NCI-H1105 (cell line): ENCODE measurements at regions not wholly inside any gene's neighbourhood (a gene's known extent, or its start where the extent isn't known, plus 50 kb on each side); places are given as distances from the start of the nearest gene placed in this dataset.
A peak's percentile ranks its signal among the peaks of the same experiment; 100 is the strongest.
"Not testable (repeated sequence)": the region's sequence is repeated elsewhere in the genome, so short reads cannot be mapped to it uniquely, and the experiment has no call there.

Experiments used
- DNase-seq: peaks from one replicate; lab custom pipeline; 2025; lab: John Stamatoyannopoulos, UW

DNA sequence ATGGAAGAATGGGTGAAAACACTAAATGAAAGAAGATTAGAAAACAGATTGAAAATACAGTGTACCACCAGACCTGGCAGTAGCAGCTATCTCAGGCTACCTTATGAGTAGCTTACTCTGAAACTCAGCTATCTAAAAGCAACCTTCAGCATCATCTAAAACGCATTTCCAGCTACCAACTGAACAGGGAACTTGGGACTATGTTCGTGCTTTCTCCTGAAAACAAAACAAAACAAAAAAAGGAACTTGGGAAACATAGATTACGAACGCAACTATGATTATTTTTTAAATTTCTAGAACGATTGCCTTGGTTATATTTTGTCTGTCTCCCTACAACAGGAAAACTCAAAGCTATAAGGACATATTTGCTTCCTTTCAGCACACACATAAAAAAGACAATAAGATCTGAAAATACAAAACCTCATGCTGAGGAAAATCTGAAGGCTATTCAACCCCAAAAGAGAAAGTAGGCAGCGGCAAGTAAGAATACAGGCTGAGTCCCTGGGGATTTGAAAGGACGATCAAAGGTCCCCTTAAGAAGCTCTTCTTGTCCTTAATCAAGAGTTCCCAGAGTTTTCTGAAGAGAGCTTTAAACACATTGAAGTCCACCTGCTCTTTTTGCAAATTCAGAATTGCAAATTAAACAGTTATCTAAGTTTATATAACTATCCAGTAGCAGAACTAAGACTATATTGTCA lies 53.4 kb downstream of the OR2K2 start:
- no peak for DNase-seq

DNA sequence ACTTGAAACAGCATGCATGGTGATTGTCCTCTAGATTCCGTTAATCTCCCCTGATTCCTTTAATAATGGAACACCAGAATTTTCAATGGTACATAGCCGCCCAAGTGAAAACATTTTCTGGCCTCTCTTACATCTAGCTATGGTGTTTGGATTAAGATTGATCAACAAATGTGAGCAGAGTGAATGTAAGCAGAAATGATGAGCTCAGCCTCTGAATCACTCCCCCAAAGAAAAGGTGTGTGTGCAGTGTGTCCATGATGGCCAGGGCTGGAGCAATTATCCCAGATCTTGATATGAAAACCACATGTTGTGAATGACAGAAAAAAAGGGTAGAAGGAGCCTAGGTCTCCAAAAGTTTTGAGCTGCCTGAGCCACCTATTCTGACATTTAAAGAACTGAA lies 55.3 kb downstream of the OR2K2 start:
- DNase-seq = no peak

DNA sequence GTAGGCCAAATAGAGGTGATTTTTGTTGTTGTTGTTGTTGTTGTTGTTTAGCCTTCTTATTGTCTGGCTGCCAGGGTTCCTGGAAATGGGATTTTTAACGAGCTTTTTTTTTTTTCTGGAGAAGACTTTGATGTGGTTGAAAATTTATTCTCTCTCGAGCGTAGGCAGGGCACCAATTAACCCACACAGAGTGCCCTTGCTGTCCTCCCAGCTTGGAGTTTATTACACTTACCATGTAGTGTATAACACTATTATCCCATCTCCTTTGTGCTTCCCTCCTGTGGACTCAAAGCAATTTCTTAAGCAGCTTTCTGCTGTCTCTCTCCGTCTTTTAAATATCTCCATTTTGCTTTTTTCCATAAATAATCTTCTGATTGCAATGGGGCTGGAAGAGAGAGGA lies 57.4 kb downstream of the OR2K2 start:
- no peak for DNase-seq

DNA sequence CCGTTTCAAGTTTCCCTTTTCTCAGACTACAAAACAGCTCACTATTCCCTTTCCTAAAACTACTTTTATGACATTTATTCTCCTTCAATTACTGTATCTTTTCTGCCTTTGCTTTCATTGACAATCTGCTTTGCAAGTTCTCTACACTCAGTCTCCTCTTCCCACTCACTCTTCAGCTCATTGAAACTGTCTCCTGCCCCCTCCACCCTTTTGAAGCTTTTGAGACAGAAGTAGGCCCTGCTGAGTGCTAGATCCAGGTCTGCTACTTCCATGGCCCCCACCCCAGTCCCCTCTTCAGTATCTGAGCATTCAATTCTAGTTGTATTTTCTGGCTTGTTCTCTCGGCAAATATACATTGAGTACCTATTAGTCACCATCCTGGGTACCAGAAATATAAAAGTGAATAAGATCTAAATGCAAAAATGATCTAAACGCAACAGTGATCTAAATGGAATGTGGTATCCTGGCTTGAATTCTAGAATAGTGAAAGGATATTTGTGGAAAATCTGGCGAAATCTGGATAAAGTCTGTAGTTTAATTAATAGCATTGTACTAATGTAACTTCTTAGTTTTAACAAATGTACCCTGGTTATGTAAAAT lies 58.4 kb downstream of the OR2K2 start:
- DNase-seq = no peak

DNA sequence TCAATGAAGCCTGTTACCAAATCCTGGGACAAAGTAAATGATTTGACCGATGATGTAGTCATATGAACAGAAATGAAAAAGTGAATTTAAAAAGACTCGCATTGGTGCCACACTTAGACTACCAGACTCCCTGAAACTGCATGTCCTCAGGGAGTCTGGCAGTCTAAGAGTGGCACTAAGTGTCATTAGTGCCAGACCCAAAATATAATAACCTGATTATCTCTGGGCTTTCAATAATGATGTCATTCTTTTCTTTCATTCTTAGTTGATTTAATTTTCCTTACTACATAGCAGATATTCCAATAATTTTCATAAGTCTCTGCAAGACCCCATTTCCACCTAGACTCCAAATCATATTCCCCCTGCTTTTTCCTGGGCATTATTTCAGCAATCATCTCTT lies 59.0 kb downstream of the OR2K2 start:
- DNase-seq = no peak

DNA sequence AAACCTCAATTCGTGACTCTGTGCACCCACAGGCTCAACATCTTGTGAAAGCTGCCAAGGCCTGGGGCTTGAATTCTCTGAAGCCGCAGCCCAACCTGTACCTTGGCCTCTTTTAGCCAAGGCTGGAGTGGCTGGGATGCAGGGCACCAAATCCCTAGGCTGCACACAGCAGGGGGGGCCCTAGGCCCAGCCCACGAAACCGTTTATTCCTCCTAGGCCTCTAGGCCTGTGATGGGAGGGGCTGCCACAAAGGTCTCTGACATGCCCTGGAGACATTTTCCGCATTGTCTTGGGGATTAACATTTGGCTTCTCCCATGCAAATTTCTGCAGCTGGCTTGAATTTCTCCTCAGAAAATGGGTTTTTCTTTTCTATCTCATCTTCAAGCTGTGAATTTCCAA lies 64.0 kb downstream of the OR2K2 start:
- DNase-seq = not testable (repeated sequence)

DNA sequence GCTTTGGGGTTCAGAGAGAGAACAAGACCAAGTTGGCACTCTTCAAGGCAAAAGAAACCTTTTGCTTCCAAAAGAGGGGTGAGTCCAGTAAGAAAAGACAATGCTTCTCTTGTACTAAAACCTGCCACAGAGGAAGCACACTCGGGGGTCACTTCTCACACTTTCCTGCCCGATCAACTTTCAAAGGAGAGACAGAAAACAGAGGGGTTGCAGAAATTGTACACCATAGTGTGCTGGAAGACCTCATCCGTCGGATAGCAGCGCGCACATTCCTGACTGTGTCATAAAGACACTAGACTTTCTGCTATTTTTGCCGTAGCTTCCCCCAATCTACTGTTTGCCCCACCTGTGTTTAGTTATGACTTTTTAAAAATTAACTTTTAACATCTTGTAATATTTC lies 66.9 kb downstream of the OR2K2 start:
- DNase-seq = no peak

DNA sequence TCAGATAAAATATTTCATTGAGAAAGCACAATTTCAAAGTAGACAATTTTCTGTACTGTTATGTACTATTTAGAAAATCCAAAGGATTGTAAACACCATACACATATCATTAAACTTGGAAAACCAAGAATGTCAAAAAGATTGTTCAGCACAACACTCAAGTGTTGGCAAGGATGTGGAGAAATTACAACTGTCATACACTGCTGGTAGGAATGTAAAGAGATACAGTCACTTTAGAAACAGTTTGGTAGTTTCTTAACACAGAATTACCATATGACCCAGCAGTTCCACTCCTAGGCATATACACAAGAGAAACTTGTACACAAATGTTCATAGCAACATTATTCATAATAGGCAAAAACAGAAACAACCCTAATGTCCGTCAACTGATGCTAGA lies 71.2 kb downstream of the OR2K2 start:
- DNase-seq = no peak

DNA sequence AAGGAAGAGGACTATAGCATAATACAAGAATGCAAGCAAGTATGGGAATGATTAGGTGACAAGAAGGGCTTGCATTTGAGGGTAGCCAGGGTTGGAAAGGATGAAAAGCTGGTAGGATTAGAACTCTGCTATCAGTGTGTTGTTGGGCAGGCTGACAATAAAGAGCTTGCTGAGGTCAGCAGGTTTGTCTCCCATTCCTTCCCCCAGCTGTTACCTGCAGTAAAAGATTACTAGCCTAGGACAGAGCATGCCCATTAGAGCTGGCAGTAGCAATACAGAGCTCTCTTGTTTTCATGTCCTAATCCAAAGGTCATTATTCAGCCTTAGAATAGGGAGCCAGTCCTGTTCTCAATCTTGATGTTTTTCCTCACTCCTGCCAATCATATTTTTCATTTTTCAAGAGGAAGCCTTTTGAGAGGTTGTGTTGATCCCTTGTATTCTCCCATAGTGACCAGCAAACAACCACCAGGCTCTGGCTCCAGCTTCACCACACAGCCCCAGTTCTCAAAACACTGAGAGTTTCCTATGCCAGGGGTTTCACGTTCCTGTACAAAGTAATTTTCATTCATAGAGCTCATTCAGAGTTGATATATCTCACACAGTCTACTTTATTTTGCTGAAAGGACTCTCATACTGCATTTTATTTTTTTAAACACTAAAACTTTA lies 71.7 kb downstream of the OR2K2 start:
- DNase-seq = no peak

DNA sequence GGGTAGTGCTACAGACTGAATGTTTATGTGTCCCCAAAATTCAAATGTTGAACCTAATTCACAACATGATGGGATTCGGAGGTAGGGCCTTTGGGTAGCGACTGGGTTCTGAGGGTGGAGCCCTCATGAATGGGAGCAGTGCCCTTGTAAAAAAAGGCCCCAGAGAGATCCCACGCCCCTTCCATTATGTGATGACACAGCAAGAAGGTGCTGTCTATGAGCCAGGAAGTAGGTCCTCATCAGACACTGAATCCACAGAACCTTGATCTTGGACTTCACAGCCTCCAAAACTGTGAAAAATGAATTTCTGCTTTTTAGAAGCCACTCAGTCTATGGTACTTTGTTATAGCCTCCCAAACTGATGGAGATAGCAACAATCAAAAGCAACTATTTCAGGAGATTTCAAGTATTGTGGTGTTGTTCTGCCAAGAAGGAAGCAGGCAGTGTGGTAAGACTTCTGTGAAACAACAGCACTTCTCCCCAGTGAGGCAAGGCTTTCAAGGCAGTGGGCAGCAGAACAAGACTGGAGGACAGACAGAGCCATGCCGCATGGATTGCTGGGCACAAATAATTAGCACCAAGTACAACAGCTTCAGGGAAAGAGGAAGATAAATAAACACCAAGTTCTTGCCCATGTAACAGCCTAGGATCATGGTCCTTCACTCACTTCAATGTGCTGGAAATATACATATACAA lies 76.1 kb downstream of the OR2K2 start:
- no peak for DNase-seq

DNA sequence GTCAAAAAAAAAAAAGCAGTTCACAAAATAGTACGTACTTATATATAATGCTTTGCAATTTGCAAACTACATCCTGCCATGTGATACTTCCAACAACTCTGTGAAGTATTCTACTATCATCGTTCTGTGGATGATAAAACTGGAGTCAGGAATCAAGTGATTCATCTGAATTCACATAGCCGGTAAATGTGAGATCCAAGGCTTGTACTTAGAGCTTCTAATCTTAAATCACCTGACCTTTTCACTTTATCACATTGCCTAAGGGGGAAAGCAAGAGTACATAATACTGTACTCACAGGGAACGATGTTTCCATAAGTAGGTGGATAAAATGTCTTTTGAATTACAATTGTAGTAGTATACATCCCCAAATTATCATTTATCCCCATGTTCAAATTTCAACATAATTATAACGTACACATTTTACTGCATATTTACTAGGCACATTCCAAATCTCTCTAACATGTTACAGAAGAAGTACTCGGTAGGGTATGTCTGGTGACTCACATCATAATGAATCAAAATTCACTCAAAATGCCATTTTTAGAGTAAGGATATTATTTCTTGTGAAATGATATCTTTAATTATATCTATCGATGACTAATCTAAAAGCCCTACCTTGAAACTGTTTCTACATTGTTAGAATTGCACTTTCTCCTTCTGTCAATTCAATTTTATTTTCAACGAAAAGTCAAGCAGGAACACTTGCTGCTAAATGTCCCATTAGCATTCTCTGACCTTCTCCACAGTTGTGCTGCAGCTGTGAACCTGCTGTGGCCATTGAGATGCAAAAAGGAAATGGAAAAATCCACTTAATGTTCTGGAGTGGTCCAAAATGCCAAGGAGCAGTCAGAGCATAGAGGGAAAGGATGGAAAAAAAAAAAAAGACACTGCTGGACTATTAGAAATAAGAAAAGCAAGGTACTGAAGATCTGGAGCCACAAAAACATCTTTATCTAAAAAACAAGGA lies 78.9 kb downstream of the OR2K2 start:
- DNase-seq = no peak

DNA sequence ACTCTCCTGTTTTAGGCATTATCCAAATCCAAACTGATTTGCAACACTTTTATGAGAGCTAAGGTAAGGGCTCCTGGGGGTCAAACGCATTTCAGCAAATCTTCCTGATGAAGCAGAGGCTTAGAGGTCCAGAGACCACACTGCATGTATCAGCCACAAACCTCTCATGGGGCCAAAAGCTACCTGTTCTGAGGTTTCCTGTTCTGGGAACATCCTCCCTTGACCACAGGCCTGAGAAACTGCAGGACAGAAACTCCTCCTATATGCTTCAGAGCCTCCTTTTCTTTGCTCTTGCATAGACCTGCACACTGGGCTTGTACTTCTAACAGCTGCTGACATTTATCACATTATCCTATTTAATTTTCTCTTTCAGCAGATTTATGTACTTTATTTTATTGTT lies 92.6 kb downstream of the OR2K2 start:
- no peak for DNase-seq

DNA sequence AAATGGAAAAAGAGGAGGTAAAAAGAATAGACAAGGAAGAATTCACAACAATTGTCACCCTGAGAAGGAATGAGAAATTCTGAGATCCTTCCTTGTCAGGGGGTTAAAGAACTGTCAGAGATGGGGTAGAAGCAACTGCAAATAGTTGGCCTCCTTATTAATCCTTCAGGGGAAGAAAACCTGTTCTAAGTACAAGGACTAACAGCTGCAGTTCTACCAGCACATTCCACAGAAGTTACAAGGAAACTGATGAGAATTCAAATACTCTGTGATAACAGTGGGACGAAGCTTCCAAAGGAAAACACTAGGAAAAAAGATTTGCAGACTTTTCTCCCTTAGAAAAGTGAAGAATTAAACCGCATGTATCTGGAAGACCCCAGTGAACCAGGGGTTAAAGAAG lies 93.7 kb downstream of the OR2K2 start:
- no peak for DNase-seq

DNA sequence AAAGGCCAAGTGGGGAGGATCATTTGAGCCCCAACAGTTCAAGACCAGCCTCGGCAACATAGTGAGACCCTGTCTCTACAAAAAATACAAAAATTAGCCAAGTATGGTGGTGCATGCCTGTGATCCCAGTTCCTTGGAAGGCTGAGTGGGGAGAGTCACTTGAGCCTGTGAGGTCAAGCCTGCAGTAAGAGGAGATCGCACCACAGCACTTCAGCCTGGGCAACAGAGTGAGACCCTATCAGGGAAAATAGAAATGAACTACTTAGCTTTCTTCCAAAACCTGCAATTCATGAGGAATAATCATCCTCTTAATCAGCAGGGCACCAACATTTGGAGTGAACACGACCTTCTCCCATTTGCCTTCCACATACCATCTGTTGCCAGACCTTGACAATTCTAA lies 96.1 kb downstream of the OR2K2 start:
- DNase-seq = no peak

DNA sequence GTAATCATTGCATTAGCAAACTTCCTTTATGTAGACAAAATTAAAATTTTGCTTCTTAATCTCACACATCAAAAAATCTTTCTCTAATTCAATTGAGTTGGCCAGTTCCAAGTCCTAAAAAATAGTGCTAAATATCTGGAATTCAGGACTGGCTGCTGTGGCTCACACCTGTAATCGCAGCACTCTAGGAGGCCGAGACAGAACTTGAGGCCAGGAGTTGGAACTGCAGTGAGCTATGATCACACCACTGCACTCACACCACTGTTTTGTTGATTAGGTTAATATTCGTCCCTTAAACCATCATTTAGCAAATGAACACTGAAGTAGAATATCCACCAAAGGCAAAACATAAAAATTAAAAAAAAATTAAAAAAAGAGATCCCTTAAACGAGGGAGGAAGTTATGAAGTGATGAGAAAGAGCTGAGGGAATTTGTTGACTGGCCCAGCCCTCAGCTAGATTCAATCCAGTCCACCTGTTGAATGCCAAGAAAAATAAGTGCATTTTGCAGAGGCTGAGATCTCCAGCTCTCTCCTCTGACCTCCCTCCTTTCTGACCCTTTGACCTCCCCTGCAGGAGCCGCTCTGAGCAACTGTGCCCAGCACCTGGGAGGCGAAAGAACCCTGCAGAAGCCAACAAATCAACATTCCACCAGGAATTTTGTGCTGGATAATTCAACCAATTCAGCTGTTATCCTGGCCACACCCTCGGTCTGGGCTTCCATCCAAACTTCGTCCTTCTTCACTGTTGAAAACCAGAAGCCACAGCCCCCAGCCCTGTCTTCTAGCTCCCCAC lies 96.8 kb downstream of the OR2K2 start:
- no peak for DNase-seq

DNA sequence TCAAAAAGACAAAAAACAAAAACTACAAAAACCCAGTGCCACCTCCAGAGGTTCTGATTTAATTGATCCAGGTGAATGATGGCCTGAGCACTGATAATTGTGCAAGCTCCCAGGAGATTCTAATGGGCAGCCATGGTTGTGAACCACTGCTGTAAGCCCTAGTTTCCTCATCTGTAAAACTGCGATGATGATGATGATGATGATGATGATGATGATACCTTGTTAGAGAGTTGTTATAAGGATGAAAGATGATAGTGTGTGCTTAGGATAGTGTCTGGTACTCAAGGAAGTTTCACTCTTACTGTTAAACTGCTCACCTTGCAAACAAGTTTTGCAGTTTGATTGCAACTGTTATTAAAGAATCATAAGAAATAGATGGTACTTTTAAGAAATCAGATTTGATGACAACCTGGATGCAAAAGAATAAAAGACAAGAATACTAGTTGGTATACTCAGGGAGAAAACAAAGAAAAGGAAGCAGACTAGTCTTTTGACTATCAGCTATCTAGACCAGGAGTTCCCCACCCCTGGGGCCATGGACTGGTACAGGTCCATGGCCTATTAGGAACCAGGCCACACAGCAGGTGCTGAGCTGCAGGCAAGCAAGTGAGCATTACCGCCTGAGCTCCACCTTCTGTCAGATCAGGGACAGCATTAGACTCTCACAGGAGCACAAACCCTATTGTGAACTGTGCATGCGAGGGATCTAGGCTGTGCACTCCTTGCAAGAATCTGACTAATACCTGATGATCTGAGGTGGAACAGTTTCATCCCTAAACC lies 98.0 kb downstream of the OR2K2 start:
- DNase-seq = no peak

DNA sequence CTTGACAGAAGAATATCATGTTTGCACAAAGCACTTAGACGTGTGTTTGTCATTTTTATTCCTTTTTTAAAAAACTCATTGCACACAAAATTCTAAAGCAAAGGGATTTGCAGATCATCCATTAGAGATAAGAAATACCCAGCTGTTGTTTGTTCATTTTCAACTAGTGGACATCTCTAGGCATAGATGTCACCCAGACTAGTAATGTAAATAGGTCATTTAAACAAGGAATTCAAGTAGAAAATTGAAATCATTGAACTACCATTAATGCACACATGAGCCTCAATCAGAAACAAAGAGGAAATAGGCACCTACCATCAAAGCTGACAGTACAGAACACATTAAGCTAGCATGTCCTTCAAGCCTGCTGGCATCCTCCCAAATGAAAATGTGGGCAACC lies 107.3 kb downstream of the OR2K2 start:
- peak; percentile 3 for DNase-seq

DNA sequence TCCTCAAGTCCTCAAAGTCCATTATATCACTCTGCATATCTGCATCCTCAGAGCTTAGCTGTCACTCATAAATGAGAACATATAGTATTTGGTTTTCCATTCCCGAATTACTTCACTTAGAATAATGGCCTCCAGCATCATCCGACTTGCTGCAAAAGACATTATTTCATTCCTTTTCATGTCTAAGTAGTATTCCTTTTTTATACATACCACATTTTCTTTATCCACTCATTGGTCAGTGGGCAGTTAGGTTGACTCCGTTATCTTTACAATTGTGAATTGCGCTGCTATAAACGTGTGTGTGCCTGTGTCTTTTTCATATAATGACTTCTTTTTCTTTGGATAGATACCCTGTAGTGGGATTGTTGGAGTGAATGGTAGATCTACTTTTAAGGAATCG lies 117.2 kb downstream of the OR2K2 start:
- DNase-seq = no peak

DNA sequence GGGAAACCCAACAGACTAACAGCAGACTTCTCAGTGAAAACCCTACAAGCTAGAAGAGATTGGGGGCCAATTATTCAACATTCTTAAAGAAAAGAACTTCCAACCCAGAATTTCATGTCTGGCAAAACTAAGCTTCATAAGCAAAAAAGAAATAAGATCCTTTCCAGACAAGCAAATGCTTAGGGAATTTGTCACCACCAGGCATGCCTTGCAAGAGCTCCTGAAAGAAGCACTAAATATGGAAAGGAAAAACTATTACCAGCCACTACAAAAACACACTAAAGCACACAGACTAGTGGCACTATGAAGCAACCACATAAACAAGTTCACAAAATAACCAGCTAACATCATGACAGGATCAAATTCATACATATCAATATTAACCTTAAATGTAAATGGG lies 131.1 kb downstream of the OR2K2 start:
- no peak for DNase-seq

DNA sequence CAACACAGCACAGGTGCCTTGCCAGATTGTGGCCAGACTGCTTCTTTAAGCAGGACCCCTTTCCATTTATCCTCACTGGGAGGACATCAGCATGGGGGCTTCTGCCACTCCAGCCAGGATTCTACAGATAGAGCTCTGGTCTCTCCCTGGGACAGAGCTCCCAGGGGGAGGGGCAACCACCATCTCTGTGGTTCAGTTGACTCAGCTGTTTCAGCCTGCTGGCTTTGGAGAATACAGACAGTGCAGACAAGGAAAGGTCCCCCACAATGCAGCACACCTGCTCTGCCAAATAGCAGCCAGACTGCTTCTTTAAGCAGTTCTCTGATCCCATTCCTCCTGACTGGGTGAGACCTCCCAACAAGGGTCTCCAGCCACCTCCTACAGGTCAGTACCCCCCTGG lies 132.8 kb downstream of the OR2K2 start:
- no peak for DNase-seq
